ENCODE measurements at regions not wholly inside any gene's neighbourhood (a gene's known extent, or its start where the extent isn't known, plus 50 kb on each side); places are given as distances from the start of the nearest gene placed in this dataset.
A peak's percentile ranks its signal among the peaks of the same experiment; 100 is the strongest.
"Not testable (repeated sequence)": the region's sequence is repeated elsewhere in the genome, so short reads cannot be mapped to it uniquely, and the experiment has no call there.

- H3K27ac ChIP-seq = not testable (repeated sequence)
Observed at GRCh38 chr4:8984641-8985040, 113.0 kb upstream of the HMX1 start.

GRCh38 chr4:8983921-8984320, 112.3 kb upstream of the HMX1 start:
- not testable (repeated sequence) for H3K27ac ChIP-seq

GRCh38 chr4:8976466-8977128, 105.0 kb upstream of the HMX1 start:
- H3K27ac ChIP-seq = not testable (repeated sequence)

- H3K27ac ChIP-seq = not testable (repeated sequence)
Observed at GRCh38 chr4:8972635-8973034, 101.0 kb upstream of the HMX1 start.

- H3K27ac ChIP-seq = not testable (repeated sequence)
Observed at GRCh38 chr4:8965896-8966295, 94.3 kb upstream of the HMX1 start.

GRCh38 chr4:8964201-8964788, 92.7 kb upstream of the HMX1 start:
- not testable (repeated sequence) for H3K27ac ChIP-seq

GRCh38 chr4:8963533-8963932, 91.9 kb upstream of the HMX1 start:
- not testable (repeated sequence) for H3K27ac ChIP-seq

- peak; percentile 74 for TF ChIP-seq CTCF (conservative IDR thresholded peaks at IDR 0.05)
- not testable (repeated sequence) for H3K27ac ChIP-seq
Observed at GRCh38 chr4:8961343-8961742, 89.7 kb upstream of the HMX1 start.

- H3K27ac ChIP-seq = not testable (repeated sequence)
Observed at GRCh38 chr4:8959471-8959870, 87.8 kb upstream of the HMX1 start.

GRCh38 chr4:8954001-8954400, 82.4 kb upstream of the HMX1 start:
- not testable (repeated sequence) for H3K27ac ChIP-seq

GRCh38 chr4:8952791-8953190, 81.2 kb upstream of the HMX1 start:
- not testable (repeated sequence) for H3K27ac ChIP-seq

GRCh38 chr4:8952109-8952508, 80.5 kb upstream of the HMX1 start:
- not testable (repeated sequence) for H3K27ac ChIP-seq

GRCh38 chr4:8945506-8945905, 73.9 kb upstream of the HMX1 start:
- not testable (repeated sequence) for H3K27ac ChIP-seq

GRCh38 chr4:8943367-8943766, 71.7 kb upstream of the HMX1 start:
- not testable (repeated sequence) for H3K27ac ChIP-seq

- not testable (repeated sequence) for H3K27ac ChIP-seq
Observed at GRCh38 chr4:8942088-8942487, 70.4 kb upstream of the HMX1 start.

- TF ChIP-seq CTCF (conservative IDR thresholded peaks at IDR 0.05) = peak; percentile 56
- H3K27ac ChIP-seq = not testable (repeated sequence)
Observed at GRCh38 chr4:8941492-8941805, 69.8 kb upstream of the HMX1 start.
